ENCODE measurements at regions not wholly inside any gene's neighbourhood (a gene's known extent, or its start where the extent isn't known, plus 50 kb on each side); places are given as distances from the start of the nearest gene placed in this dataset.

DNA sequence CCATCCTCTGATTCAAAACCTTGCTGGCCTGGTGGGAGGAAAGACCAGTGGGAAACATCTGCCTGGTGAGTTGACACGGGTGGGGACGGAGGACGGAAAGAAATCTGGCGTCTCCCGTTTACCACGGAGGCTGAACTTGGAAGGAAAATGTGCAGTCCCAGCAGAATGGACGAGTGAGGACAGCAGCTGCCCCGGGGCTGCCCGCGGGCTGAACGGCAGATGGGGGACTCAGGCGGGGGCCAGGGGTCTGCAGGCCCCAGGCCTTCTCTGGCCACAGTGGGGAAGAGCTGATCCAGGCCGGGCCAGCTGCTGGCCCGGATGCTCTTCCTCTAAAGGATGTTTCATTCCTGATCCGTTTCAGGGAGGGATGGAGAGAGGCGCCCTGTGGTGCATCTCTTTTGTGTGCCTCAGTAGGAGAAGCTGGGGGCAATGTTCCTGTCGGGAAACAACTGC, 147.5 kb upstream of the CHST15 start (continued):
- TF ChIP-seq ZNF23 (tag by site-specific recombination; IDR thresholded peaks at IDR 0.05; ENCODE audit: borderline replicate concordance), result no peak
- no peak for TF ChIP-seq SP3 (tag by site-specific recombination; IDR thresholded peaks at IDR 0.05)

DNA sequence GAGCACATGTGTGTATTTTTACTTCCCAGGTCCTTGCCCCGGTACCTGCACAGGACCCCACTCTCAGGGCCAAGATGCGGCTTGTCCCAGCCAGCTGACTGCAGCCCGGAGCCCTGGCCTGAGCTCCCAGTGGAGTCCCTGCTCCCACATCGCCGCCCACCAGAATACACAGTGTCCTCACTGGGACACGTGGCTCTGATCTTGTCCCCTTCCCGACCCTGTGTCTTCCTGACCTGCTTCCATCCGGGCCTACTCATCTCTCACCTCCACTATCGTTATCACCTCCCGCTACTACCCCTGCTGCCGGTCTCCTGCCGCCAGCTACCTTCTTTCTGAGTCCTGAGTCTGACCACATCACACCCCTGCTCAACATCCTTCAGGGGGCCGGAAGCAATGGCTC, 146.3 kb upstream of the CHST15 start:
- no peaks in the 10 kb centered on the region for H3K36me3 ChIP-seq (ENCODE audit: control insufficient read depth in 2 of 2, insufficient read depth in 1 of 2, low read length in 2 of 2)
- H3K27ac ChIP-seq (ENCODE audit: extremely low read depth, low read depth, low read length), result no peak overlapping the region
- TF ChIP-seq ZNF121 (tag by site-specific recombination; IDR thresholded peaks at IDR 0.05) (no peak), ZNF202 (tag by site-specific recombination; IDR thresholded peaks at IDR 0.05; ENCODE audit: borderline replicate concordance) (no peak), ZNF214 (tag by site-specific recombination; IDR thresholded peaks at IDR 0.05; ENCODE audit: borderline replicate concordance) (no peak), EGR2 (tag by site-specific recombination; IDR thresholded peaks at IDR 0.05; ENCODE audit: low read depth) (peak; percentile 58; the same call in 1 of the 2 replicates), ZNF354C (tag by site-specific recombination; IDR thresholded peaks at IDR 0.05; ENCODE audit: borderline replicate concordance, low read depth) (no peak), TRIM28 (IDR thresholded peaks at IDR 0.05; ENCODE audit: borderline replicate concordance, low read length) (no peak), ZFP41 (tag by site-specific recombination; IDR thresholded peaks at IDR 0.05; ENCODE audit: borderline replicate concordance) (no peak)
- TF ChIP-seq, protein P1, sequence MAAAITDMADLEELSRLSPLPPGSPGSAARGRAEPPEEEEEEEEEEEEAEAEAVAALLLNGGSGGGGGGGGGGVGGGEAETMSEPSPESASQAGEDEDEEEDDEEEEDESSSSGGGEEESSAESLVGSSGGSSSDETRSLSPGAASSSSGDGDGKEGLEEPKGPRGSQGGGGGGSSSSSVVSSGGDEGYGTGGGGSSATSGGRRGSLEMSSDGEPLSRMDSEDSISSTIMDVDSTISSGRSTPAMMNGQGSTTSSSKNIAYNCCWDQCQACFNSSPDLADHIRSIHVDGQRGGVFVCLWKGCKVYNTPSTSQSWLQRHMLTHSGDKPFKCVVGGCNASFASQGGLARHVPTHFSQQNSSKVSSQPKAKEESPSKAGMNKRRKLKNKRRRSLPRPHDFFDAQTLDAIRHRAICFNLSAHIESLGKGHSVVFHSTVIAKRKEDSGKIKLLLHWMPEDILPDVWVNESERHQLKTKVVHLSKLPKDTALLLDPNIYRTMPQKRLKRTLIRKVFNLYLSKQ (tag by site-specific recombination; IDR thresholded peaks at IDR 0.05; ENCODE audit: borderline replicate concordance), result no peak
- POLR2A ChIA-PET, result no interaction called here
- H3K4me1 ChIP-seq (ENCODE audit: control insufficient read depth, insufficient read depth, low read length), result no peaks in the 10 kb centered on the region; the same call in 1 of the 2 replicates
- CTCF ChIA-PET, result interaction anchor here (0.5 to 0.6 kb wide), 2 partner anchors 10 to 11 kb away, joined by 3 to 4 read pairs; no protein-coding TSS in a partner anchor
- no peak overlapping the region for H3K4me3 ChIP-seq (ENCODE audit: low read depth, low read length)
- H3K9me3 ChIP-seq (ENCODE audit: control insufficient read depth, insufficient read depth, low read depth, low read length), result no peaks in the 10 kb centered on the region

DNA sequence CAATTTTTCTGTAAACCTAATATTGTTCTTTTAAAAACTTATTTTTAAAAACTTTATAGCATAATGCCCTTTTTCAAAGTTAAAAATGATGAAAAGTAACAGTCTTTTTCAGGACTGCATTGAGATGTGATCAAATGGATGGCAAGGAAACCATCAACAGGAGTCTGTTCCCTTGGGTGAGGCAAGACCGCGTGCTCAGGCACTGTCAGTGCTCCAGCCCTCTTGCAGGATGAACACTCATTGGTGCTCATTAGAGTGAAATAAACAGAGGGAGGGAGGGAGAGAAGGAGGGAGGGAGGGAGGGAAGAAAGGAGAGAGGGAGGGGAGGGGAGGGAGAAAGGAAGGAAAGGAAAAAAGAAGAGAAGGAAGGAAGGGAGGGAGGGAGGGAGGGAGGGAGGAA, 145.7 kb upstream of the CHST15 start:
- Histone ChIP-seq H3K4me1 (ENCODE audit: control insufficient read depth, insufficient read depth, low read length) (no peaks in the 10 kb centered on the region; the same call in 1 of the 2 replicates), H3K9me3 (ENCODE audit: control insufficient read depth, insufficient read depth, low read depth, low read length) (no peaks in the 10 kb centered on the region), H3K27ac (ENCODE audit: extremely low read depth, low read depth, low read length) (no peak overlapping the region), H3K36me3 (ENCODE audit: control insufficient read depth in 2 of 2, insufficient read depth in 1 of 2, low read length in 2 of 2) (no peaks in the 10 kb centered on the region), H3K4me3 (ENCODE audit: low read depth, low read length) (no peak overlapping the region)
- TF ChIP-seq RBAK (tag by site-specific recombination; IDR thresholded peaks at IDR 0.05) (no peak), ZNF24 (tag by site-specific recombination; IDR thresholded peaks at IDR 0.05) (no peak), ZNF146 (tag by site-specific recombination; IDR thresholded peaks at IDR 0.05) (no peak), SCRT2 (tag by site-specific recombination; IDR thresholded peaks at IDR 0.05) (no peak), ZNF792 (tag by site-specific recombination; IDR thresholded peaks at IDR 0.05) (no peak), ZSCAN30 (tag by site-specific recombination; IDR thresholded peaks at IDR 0.05) (no peak), ZNF416 (tag by site-specific recombination; IDR thresholded peaks at IDR 0.05) (no peak), ZNF670 (tag by site-specific recombination; IDR thresholded peaks at IDR 0.05; ENCODE audit: low read depth) (no peak), KLF1 (tag by site-specific recombination; IDR thresholded peaks at IDR 0.05) (no peak)
- TF ChIP-seq, protein P1 (tag by site-specific recombination; IDR thresholded peaks at IDR 0.05; ENCODE audit: borderline replicate concordance), result no peak
- TF ChIP-seq, protein P2, sequence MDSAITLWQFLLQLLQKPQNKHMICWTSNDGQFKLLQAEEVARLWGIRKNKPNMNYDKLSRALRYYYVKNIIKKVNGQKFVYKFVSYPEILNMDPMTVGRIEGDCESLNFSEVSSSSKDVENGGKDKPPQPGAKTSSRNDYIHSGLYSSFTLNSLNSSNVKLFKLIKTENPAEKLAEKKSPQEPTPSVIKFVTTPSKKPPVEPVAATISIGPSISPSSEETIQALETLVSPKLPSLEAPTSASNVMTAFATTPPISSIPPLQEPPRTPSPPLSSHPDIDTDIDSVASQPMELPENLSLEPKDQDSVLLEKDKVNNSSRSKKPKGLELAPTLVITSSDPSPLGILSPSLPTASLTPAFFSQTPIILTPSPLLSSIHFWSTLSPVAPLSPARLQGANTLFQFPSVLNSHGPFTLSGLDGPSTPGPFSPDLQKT (IDR thresholded peaks at IDR 0.05; ENCODE audit: borderline replicate concordance, low read depth, low read length), result no peak
- ChIA-PET CTCF (interaction anchor here (1.2 kb wide), 1 partner anchor 12 kb away, joined by 5 read pairs; no protein-coding TSS in a partner anchor), POLR2A (no interaction called here)

Measured in HEK293 (cell line).